Motor neuron (in vitro differentiated cells): ENCODE measurements at regions not wholly inside any gene's neighbourhood (a gene's known extent, or its start where the extent isn't known, plus 50 kb on each side); places are given as distances from the start of the nearest gene placed in this dataset.
A peak's percentile ranks its signal among the peaks of the same experiment; 100 is the strongest.

Experiments
- ATAC-seq, 8 experiments: fragments of 200-7000 bp; cut with Tn5 transposase; replicated peaks in 6 of 8; 2 replicates each; pipeline ENCODE4 v1.8.0; 2021; ENCODE audit warnings: mild to moderate bottlenecking in 8 of 8, moderate library complexity in 8 of 8
- H3K27ac ChIP-seq, 2 donors: fragments of 250-450 bp; sonication (Bioruptor Pico); 2 replicates each; pipeline ENCODE4 v1.9.0; 2021; ENCODE audit warnings: antibody characterized with exemption in 2 of 2, mild to moderate bottlenecking in 2 of 2, moderate library complexity in 1 of 2
- H3K4me1 ChIP-seq, 2 donors: fragments of 250-450 bp; sonication (Bioruptor Pico); replicated peaks in 1 of 2; 2 replicates each; pipeline ENCODE4 v1.6.1; 2021; ENCODE audit warnings: antibody characterized with exemption in 2 of 2, mild to moderate bottlenecking in 2 of 2, moderate library complexity in 1 of 2
- H3K4me3 ChIP-seq, 5 donors: fragments of 250-450 bp; sonication (Bioruptor Pico); 2 replicates each; pipeline ENCODE4 v1.9.0; 2021; ENCODE audit warnings: antibody characterized with exemption in 5 of 5, mild to moderate bottlenecking in 5 of 5, moderate library complexity in 4 of 5
- WGBS, 10 experiments: fragments of 450-650 bp; shearing (Covaris generic); methylation state at CpG; one replicate each; pipeline ENCODE4 v1.0.0; 2022; 5-methylcytosine and 5-hydroxymethylcytosine counted together
- in situ Hi-C, 9 experiments: fragments of 400-800 bp; cut with MboI; loops; one replicate each; pipeline ENCODE4 v1.15.0; 2021; ENCODE audit warnings: low sequenced_read_pairs in 9 of 9, low pct_unique_long_range_greater_than_20kb in 2 of 9; ENCODE audit not compliant: unreplicated experiment in 9 of 9

GRCh38 chr5:155167736-155168135 lies 154.2 kb downstream of the KIF4B start:
- WGBS, 10 experiments, result 50 to 75% (median 56%) methylated on average over 1 to 3 of the region's 3 CpGs; no CpG with 5 or more reads in 5 of the 10 experiments
- in situ Hi-C loops, result no loop called here
- no peak overlapping the region for H3K27ac ChIP-seq
- ATAC-seq, result no peak
- H3K4me3 ChIP-seq, result no peak overlapping the region
- no peaks in the 10 kb centered on the region for H3K4me1 ChIP-seq

GRCh38 chr5:155181542-155181941 lies 168.0 kb downstream of the KIF4B start:
- in situ Hi-C loops, result no loop called here
- Histone ChIP-seq H3K4me3 (no peak overlapping the region), H3K4me1 (no peaks in the 10 kb centered on the region), H3K27ac (no peak overlapping the region)
- peak in 3 of 8 experiments; percentile 33 to 86 (median 84) for ATAC-seq
- WGBS, 10 experiments, result 0 to 78% (median 40%) methylated on average over 1 of the region's 1 CpG; no CpG with 5 or more reads in 3 of the 10 experiments

DNA sequence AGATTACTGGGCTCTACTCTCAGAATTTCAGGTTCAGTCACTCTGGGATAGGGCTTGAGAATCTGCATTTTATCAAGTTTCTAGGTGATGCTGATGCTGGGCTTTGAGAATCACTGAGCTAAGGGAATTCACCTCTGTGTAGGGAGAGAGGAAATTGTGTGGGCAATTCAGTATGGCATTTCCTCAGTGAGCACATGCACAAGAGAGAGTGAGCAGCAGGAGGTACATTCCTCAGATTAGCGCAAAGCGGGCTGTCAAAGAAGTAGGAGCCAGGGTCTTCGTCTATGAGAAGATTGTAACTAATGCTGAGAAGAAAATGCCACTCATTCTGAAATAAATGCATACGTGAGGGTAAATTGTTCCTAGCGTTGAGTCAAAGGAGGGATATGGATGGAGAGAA lies 175.9 kb downstream of the KIF4B start:
- Histone ChIP-seq H3K27ac (no peak overlapping the region), H3K4me1 (no peaks in the 10 kb centered on the region), H3K4me3 (no peak overlapping the region)
- WGBS, 10 experiments, result 11 to 94% (median 84%) methylated on average over 2 to 5 of the region's 5 CpGs; no CpG with 5 or more reads in 1 of the 10 experiments
- in situ Hi-C loops, result no loop called here
- ATAC-seq, result no peak

GRCh38 chr5:155189981-155190380 lies 176.4 kb downstream of the KIF4B start:
- in situ Hi-C loops, result no loop called here

DNA sequence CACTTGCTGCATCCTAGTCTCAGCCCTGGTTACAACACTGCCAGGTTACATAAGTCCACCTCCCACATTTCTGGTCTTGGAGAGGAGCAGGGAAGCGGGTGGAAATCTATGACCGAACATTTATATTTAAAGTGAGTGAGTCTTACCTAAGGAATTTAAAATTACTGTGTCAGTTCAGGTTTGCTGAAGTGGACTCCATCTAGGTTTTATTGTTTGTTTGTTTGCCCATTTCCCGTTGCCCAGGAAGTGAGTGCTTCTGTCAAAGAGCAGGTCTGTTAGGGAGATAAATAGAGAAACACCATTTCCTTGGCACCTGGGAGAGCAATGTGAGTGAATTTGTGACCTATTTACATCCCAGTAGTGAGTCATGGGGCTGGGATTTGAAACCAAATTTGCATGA lies 179.5 kb downstream of the KIF4B start:
- WGBS, 10 experiments, result 14 to 100% (median 77%) methylated on average over 1 to 3 of the region's 3 CpGs; no CpG with 5 or more reads in 1 of the 10 experiments
- H3K27ac ChIP-seq, result no peak overlapping the region
- H3K4me1 ChIP-seq, result no peaks in the 10 kb centered on the region
- no peak overlapping the region for H3K4me3 ChIP-seq
- in situ Hi-C loops, result no loop called here
- ATAC-seq, result peak in 2 of 8 experiments; percentile 67 to 73

More at GRCh38 chr5:155189981-155190380, 176.4 kb downstream of the KIF4B start:
- 34 to 94% (median 71%) methylated on average over 2 to 4 of the region's 4 CpGs; no CpG with 5 or more reads in 2 of the 10 experiments for WGBS, 10 experiments
- H3K27ac ChIP-seq, result no peak overlapping the region
- no peak for ATAC-seq
- H3K4me1 ChIP-seq, result no peaks in the 10 kb centered on the region
- no peak overlapping the region for H3K4me3 ChIP-seq

DNA sequence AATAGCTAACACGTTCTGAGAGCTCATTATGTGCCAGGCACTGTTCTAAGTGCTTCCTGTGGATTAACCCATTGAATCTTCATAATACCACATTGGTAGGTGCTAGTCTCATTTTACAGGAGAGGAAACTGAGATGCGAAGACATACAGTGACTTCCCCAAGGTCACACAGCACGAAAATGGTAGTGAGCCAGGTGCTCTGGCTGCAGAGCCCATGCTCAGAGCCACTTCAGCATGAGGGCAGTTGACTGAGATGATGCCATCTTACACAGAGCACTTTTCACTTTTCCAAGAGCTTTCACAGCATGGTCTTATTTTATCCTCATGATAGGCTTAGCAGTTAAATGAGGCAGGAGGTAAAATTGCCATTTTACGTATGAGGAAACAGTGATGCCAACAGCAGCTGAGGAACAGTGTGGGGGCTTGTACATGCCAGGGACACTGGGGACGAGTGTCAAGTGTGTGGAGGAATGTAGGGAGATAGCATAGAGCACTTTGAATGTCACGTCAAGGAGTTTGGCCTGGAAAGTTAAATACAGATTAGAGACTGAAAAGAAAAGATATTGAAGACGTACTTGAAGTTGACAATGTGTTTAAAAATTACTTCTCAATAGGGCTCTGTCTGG lies 180.0 kb downstream of the KIF4B start:
- ATAC-seq, result no peak
- Histone ChIP-seq H3K27ac (no peak overlapping the region), H3K4me1 (no peaks in the 10 kb centered on the region), H3K4me3 (no peak overlapping the region)
- WGBS, 10 experiments, result 14 to 91% (median 70%) methylated on average over 1 to 6 of the region's 7 CpGs
- in situ Hi-C loops, result no loop called here

- in situ Hi-C loops, result no loop called here
- Histone ChIP-seq H3K27ac (no peak overlapping the region), H3K4me3 (no peak overlapping the region), H3K4me1 (no peaks in the 10 kb centered on the region)
- ATAC-seq, result no peak
- WGBS, 10 experiments, result 0 to 100% (median 75%) methylated on average over 1 to 2 of the region's 4 CpGs; no CpG with 5 or more reads in 4 of the 10 experiments
These were observed 187.1 kb downstream of the KIF4B start for GRCh38 chr5:155200608-155201007.

GRCh38 chr5:155211764-155212163 lies 198.2 kb downstream of the KIF4B start:
- in situ Hi-C loops, result no loop called here
- no peak overlapping the region for H3K4me3 ChIP-seq
- 0 to 86% (median 34%) methylated on average over 1 of the region's 1 CpG for WGBS, 10 experiments
- H3K4me1 ChIP-seq, result no peaks in the 10 kb centered on the region
- no peak overlapping the region for H3K27ac ChIP-seq
- ATAC-seq, result no peak

- Histone ChIP-seq H3K4me1 (peaks cover 0 to 4% of the 10 kb centered on the region in 2 donors), H3K4me3 (no peak overlapping the region), H3K27ac (no peak overlapping the region)
- ATAC-seq, result peak in 1 of 8 experiments; percentile 31
- in situ Hi-C loops, result no loop called here
- WGBS, 10 experiments, result 0 to 100% (median 68%) methylated on average over 1 to 5 of the region's 6 CpGs
These were observed 208.8 kb downstream of the KIF4B start for GRCh38 chr5:155222393-155222792.

GRCh38 chr5:155229135-155229534 lies 215.6 kb downstream of the KIF4B start:
- WGBS, 10 experiments, result 10 to 93% (median 56%) methylated on average over 2 to 5 of the region's 5 CpGs; no CpG with 5 or more reads in 1 of the 10 experiments
- in situ Hi-C loops, result no loop called here
- peak in 2 of 8 experiments; percentile 51 to 77 for ATAC-seq
- H3K4me1 ChIP-seq, result no peaks in the 10 kb centered on the region
- no peak overlapping the region for H3K27ac ChIP-seq
- H3K4me3 ChIP-seq, result no peak overlapping the region

DNA sequence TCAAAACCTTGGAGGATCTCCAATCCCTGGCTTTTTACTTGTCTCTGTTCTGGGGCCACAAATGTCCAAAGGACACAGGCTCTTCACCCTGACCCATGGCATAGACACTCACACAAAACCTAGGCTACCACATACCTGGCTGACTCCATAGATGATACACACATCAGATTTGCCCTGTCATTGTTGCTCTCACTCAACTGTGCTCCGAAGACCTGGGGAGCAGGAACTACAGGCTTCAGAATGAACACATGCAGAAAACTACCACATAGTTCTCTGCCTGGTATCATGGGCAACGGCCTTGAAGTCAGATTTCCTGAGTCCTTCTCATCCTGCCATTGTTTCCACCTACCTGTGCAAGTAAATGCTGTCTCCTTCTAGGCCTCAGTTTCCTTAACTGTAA lies 226.2 kb downstream of the KIF4B start:
- H3K27ac ChIP-seq, result no peak overlapping the region
- no peaks in the 10 kb centered on the region for H3K4me1 ChIP-seq
- no peak overlapping the region for H3K4me3 ChIP-seq
- in situ Hi-C loops, result no loop called here
- 0 to 86% (median 44%) methylated on average over 1 to 2 of the region's 2 CpGs; no CpG with 5 or more reads in 6 of the 10 experiments for WGBS, 10 experiments
- ATAC-seq, result no peak

DNA sequence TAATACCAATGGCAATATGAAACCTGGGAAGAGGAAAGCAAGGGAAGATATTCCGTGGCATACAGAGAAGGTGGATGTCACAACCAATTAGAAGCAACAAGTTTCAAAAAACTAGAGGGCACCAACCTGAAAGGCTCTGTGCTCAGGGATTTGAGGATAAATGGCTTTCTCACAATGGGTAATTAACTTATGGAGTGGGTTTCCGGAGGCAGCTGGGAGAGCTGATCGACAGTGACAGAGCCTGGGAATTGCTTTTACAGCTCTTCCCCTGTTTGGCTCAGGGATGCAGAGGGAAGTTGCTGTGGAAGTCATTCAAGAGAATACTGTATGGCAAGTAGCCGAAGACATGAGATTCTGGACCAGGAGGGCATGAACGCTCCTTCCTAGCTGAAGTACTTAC lies 237.0 kb downstream of the KIF4B start:
- WGBS, 10 experiments, result 23 to 88% (median 51%) methylated on average over 1 to 5 of the region's 5 CpGs; no CpG with 5 or more reads in 1 of the 10 experiments
- Histone ChIP-seq H3K4me3 (no peak overlapping the region), H3K4me1 (no peaks in the 10 kb centered on the region), H3K27ac (no peak overlapping the region)
- ATAC-seq, result no peak
- in situ Hi-C loops, result no loop called here

- no peak overlapping the region for H3K4me3 ChIP-seq
- H3K4me1 ChIP-seq, result no peaks in the 10 kb centered on the region
- peak in 3 of 8 experiments; percentile 90 to 94 (median 90) for ATAC-seq
- H3K27ac ChIP-seq, result no peak overlapping the region
- in situ Hi-C loops, result no loop called here
These were observed 238.5 kb downstream of the KIF4B start for GRCh38 chr5:155252025-155252424.

- Histone ChIP-seq H3K27ac (no peak overlapping the region), H3K4me1 (no peaks in the 10 kb centered on the region), H3K4me3 (no peak overlapping the region)
- no peak for ATAC-seq
- in situ Hi-C loops, result no loop called here
- WGBS, 10 experiments, result 0 to 92% (median 59%) methylated on average over 1 to 3 of the region's 3 CpGs; no CpG with 5 or more reads in 2 of the 10 experiments
These were observed 239.2 kb downstream of the KIF4B start for GRCh38 chr5:155252717-155253116.
